Stomach (tissue), 4 donors: ENCODE measurements at regions not wholly inside any gene's neighbourhood (a gene's known extent, or its start where the extent isn't known, plus 50 kb on each side); places are given as distances from the start of the nearest gene placed in this dataset.

ENCODE experiments used
- POLR2A ChIP-seq, 4 donors: fragments of 450-650 bp; IDR thresholded peaks; one replicate each; pipeline ENCODE4 v1.6.1; 2016; ENCODE audit warnings: antibody characterized with exemption in 4 of 4, control low read depth in 2 of 4, mild to moderate bottlenecking in 1 of 4, moderate library complexity in 1 of 4
- POLR2AphosphoS5 ChIP-seq, 3 donors: sonication (generic); formaldehyde crosslinking; IDR thresholded peaks; one replicate each; pipeline ENCODE4 v1.6.1; 2016; ENCODE audit warnings: antibody characterized with exemption in 3 of 3
- TF ChIP-seq, protein P1 (sequence below), 7 experiments: fragments of 450-650 bp in 4 of 7; fragments of 200-600 bp in 3 of 7; sonication (generic) in 3 of 7; IDR thresholded peaks; one replicate each; pipeline ENCODE4 v1.5.1; 2016 to 2019; ENCODE audit warnings: antibody characterized with exemption in 7 of 7, control low read depth in 2 of 7, mild to moderate bottlenecking in 1 of 7

DNA sequence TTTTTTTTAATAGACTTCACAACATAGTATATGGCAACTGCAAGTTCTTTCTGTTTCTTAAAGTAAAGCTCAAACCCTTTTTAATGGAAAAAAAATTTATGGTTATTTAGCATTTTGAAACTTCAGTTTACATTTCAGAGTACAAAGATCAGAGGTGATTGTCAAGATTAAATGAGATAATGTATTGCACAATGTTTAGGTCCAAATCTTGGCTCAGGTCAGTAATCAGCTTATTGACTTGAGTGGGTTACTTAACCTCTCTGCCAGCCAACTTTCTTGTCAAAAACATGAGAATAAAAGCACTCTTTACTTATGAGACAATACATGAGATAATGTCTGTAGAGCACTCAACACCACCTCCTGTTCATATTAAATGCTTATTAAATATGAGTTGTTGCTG is 345.1 kb upstream of the PTPRD start:
- TF ChIP-seq POLR2A (IDR thresholded peaks at IDR 0.05) = no peak
- TF ChIP-seq POLR2AphosphoS5 (IDR thresholded peaks at IDR 0.05) = no peak
- TF ChIP-seq, protein P1, sequence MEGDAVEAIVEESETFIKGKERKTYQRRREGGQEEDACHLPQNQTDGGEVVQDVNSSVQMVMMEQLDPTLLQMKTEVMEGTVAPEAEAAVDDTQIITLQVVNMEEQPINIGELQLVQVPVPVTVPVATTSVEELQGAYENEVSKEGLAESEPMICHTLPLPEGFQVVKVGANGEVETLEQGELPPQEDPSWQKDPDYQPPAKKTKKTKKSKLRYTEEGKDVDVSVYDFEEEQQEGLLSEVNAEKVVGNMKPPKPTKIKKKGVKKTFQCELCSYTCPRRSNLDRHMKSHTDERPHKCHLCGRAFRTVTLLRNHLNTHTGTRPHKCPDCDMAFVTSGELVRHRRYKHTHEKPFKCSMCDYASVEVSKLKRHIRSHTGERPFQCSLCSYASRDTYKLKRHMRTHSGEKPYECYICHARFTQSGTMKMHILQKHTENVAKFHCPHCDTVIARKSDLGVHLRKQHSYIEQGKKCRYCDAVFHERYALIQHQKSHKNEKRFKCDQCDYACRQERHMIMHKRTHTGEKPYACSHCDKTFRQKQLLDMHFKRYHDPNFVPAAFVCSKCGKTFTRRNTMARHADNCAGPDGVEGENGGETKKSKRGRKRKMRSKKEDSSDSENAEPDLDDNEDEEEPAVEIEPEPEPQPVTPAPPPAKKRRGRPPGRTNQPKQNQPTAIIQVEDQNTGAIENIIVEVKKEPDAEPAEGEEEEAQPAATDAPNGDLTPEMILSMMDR (IDR thresholded peaks at IDR 0.05) = no peak
